ENCODE measurements at regions not wholly inside any gene's neighbourhood (a gene's known extent, or its start where the extent isn't known, plus 50 kb on each side); places are given as distances from the start of the nearest gene placed in this dataset.
"Not testable (repeated sequence)": the region's sequence is repeated elsewhere in the genome, so short reads cannot be mapped to it uniquely, and the experiment has no call there.

DNA sequence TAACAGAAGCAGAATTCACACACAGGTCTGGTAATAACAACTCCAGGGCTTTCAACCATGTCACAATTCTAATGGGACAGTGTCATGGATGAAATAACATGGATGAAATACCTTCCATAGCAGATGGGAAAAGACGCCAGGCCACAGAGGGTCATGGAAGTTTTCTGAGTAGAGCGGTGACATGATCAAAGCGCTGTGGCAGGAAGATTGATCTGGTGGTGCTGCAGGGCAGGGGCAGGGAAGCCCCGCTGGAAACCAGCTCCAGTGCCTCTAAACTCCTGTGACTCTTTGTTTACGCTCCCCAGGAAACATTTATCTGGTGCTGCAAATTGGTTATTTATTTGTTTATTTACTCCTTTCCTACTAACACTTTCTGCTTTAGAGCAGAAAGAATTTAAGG, 108.3 kb upstream of the HMGA2 start:
- no peaks in the 10 kb centered on the region for H3K36me3 ChIP-seq (ENCODE audit: control insufficient read depth, insufficient read depth, low read length)
- H3K9ac ChIP-seq (ENCODE audit: low read length): no peak overlapping the region
- peaks cover 16% of the 10 kb centered on the region; the same call in 1 of the 2 replicates for H3K4me1 ChIP-seq (ENCODE audit: control insufficient read depth, insufficient read depth, low read length)
- H3K27me3 ChIP-seq (ENCODE audit: control insufficient read depth, insufficient read depth, low read length): no peaks in the 10 kb centered on the region
- H3K27ac ChIP-seq (ENCODE audit: low read depth, low read length): no peak overlapping the region
- H3K4me3 ChIP-seq (ENCODE audit: low read depth, low read length): no peak overlapping the region
- no peaks in the 10 kb centered on the region for H3K9me3 ChIP-seq (ENCODE audit: control insufficient read depth, insufficient read depth, low read depth, low read length)

DNA sequence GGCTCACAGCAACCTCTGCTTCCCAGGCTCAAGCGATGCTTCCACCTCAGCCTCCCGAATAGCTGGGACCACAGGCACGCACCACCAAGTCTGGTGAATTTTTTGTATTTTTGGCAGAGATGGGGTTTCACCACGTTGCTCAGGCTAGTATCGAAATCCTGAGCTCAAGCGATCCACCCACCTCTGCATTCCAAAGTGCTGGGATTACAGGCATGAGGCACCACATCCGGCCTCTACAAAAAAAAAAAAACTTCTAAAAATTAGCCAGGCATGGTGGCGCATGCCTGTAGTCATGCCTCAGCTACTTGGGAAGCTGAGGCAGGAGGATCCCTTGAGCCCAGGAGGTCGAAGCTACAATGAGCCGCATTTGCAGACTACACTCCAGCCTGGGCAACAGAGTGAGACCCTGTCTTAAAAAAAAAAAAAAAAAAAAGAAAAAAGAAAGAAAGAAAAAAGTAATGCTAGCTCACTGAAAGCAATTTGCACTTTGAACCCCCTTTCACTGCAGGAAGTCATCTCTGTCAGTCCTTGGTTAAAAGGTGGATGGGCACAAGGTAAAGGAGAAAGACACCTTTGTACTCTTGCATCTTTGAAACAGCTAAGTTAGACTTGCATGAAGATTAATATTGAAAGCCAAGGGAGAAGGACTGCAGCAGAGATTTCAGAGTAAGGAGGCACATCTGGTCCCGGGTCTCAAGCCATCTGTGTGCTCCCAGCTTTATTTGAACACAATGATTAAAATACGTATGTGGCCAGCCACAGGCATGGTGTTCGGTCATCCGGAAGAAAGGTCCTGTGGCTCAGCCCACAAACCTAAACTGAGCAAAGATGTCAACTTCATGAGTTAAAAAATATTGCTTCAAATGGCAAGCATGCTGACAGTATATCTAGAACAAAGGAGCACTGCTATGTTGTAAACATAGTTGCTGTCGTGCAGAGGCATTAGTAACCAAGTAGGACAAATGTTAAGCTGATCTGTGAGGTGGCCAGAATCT, 103.8 kb upstream of the HMGA2 start:
- Histone ChIP-seq H3K9me3 (ENCODE audit: control insufficient read depth, insufficient read depth, low read depth, low read length) (no peaks in the 10 kb centered on the region), H3K4me1 (ENCODE audit: control insufficient read depth, insufficient read depth, low read length) (peaks cover 18% of the 10 kb centered on the region), H3K27me3 (ENCODE audit: control insufficient read depth, insufficient read depth, low read length) (no peaks in the 10 kb centered on the region), H3K36me3 (ENCODE audit: control insufficient read depth, insufficient read depth, low read length) (no peaks in the 10 kb centered on the region), H3K4me3 (ENCODE audit: low read depth, low read length) (no peak overlapping the region), H3K27ac (ENCODE audit: low read depth, low read length) (no peak overlapping the region), H3K9ac (ENCODE audit: low read length) (no peak overlapping the region)

DNA sequence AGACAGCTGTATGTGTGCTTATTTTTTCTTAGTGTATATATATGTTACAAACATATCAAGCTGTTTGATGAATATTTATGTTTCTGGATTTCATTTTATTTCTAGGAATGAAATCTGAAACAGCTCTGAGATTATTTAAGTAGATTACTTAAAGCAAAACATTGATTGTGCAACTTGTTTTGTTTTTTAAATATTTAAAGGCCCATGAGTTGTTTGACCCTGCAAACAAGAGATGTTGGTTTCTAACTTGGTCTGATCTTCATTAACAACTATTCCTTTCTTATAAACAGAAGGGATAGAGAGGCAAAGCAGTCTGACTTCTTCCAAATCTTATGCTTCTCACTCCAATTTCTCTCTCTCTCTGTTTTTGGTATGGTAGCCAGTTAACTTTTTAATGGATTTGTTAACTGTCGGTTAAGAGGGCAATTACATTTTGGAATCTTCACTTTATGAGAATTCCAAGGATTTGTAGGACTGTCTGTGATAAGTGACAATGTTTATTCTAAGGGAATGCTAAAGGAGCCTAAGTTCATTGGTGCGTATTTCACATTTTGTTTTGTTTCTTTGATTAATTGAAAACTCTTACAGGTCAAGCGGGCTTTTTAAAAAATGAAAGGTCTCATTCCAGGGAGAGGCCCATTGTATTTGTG, 102.6 kb upstream of the HMGA2 start:
- no peak overlapping the region for H3K27ac ChIP-seq (ENCODE audit: low read depth, low read length)
- H3K4me1 ChIP-seq (ENCODE audit: control insufficient read depth, insufficient read depth, low read length): peaks cover 8% of the 10 kb centered on the region
- no peak overlapping the region for H3K9ac ChIP-seq (ENCODE audit: low read length)
- no peaks in the 10 kb centered on the region for H3K27me3 ChIP-seq (ENCODE audit: control insufficient read depth, insufficient read depth, low read length)
- no peak overlapping the region for H3K4me3 ChIP-seq (ENCODE audit: low read depth, low read length)
- H3K36me3 ChIP-seq (ENCODE audit: control insufficient read depth, insufficient read depth, low read length): no peaks in the 10 kb centered on the region
- no peaks in the 10 kb centered on the region for H3K9me3 ChIP-seq (ENCODE audit: control insufficient read depth, insufficient read depth, low read depth, low read length)

DNA sequence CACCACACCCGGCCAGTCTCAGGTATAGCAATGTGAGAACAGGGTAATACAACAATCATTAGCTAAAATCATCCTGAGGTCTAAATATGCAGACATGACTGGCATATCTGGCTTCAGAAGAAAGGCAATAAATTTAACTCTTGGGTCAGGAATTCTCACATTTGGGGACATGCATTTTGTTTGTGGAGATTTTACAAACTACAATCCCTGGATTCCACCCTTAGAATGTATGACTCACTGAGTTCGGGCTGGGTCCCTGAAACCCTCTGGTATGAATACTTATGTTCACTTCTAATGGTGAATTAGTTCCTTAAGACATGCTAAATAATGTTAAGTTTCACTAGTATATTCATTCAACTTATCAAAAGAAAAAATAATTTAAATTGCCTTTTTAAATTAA, 98.9 kb upstream of the HMGA2 start:
- Histone ChIP-seq H3K4me3 (ENCODE audit: low read depth, low read length) (no peak overlapping the region), H3K9ac (ENCODE audit: low read length) (no peak overlapping the region), H3K27me3 (ENCODE audit: control insufficient read depth, insufficient read depth, low read length) (peaks cover 29% of the 10 kb centered on the region), H3K9me3 (ENCODE audit: control insufficient read depth, insufficient read depth, low read depth, low read length) (no peaks in the 10 kb centered on the region), H3K36me3 (ENCODE audit: control insufficient read depth, insufficient read depth, low read length) (no peaks in the 10 kb centered on the region), H3K4me1 (ENCODE audit: control insufficient read depth, insufficient read depth, low read length) (peaks cover 15% of the 10 kb centered on the region), H3K27ac (ENCODE audit: low read depth, low read length) (no peak overlapping the region)

DNA sequence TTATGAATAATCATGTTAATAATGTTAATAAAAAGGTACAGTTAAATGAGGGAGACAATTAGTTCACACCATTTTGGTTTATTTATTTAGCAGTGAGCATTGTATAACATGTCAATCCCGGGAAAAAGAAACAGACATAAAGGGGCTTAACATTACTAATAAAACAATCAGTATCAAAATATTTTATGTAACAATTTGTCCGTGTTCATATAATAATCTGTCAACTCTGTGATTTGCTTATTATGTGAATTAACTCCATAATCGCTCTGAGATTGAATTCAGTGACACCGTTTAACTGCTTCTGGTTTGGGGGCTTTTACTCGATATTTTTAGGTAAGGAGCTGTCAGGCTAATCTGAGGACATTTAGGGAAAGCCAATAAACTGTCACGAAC, 95.8 kb upstream of the HMGA2 start:
- no peaks in the 10 kb centered on the region for H3K36me3 ChIP-seq (ENCODE audit: control insufficient read depth, insufficient read depth, low read length)
- H3K4me1 ChIP-seq (ENCODE audit: control insufficient read depth, insufficient read depth, low read length): peaks cover 7% of the 10 kb centered on the region; the same call in 1 of the 2 replicates
- H3K9ac ChIP-seq (ENCODE audit: low read length): peak overlapping the region; percentile 56
- peak overlapping the region; percentile 63 for H3K4me3 ChIP-seq (ENCODE audit: low read depth, low read length)
- H3K27me3 ChIP-seq (ENCODE audit: control insufficient read depth, insufficient read depth, low read length): peaks cover 33% of the 10 kb centered on the region
- no peak overlapping the region for H3K27ac ChIP-seq (ENCODE audit: low read depth, low read length)
- H3K9me3 ChIP-seq (ENCODE audit: control insufficient read depth, insufficient read depth, low read depth, low read length): no peaks in the 10 kb centered on the region

DNA sequence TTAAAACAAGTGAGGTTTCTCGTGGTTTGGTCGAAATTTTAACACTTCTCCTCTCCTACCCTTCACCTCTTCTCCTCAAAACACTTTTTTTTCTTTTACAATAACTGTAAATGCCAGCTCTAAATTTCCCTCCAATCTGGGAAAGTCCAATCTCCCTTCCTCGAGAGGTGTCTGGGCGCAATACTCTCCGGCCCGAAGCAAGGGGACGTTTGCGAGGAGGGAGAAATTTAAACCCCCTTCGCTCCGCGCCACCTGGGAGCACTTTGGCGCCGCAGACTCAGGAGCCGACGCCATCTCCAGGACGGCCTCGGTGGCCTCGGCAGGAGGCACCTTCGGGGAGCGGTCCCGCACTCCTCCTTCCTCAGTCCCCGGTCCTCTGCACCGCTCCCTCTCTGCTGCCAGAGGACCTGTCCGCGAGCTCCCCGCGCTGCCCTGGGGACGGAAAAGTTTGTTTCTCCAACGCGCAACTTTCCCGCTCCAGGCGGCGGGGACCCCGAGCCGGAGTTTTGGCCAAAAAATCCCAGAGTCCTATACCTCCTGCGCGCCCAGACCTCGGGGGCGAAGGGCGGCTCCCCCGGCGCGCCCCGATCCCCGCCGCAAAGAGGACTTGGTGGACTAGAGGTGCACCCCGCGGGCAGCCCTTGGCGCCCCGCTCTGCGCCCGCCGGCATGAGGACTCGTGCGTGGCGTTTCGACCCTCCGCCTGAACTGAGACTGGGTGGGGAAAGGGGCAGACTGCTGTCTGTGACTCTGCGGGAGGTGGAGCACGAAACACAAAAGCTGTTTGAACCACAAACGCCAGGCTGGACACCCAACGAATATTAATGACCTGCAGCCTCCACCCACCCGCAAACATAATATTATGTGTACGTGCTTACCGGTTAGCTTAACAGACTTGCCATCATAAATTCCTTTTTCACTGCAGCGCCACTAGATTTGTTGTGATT, 95.2 kb upstream of the HMGA2 start:
- no peak overlapping the region; the same call in 1 of the 2 replicates for H3K27ac ChIP-seq (ENCODE audit: low read depth, low read length)
- no peaks in the 10 kb centered on the region for H3K9me3 ChIP-seq (ENCODE audit: control insufficient read depth, insufficient read depth, low read depth, low read length)
- H3K9ac ChIP-seq (ENCODE audit: low read length): peak overlapping the region; percentile 56
- H3K4me3 ChIP-seq (ENCODE audit: low read depth, low read length): peak overlapping the region; percentile 63
- H3K36me3 ChIP-seq (ENCODE audit: control insufficient read depth, insufficient read depth, low read length): no peaks in the 10 kb centered on the region
- H3K27me3 ChIP-seq (ENCODE audit: control insufficient read depth, insufficient read depth, low read length): peaks cover 33% of the 10 kb centered on the region
- peaks cover 7% of the 10 kb centered on the region; the same call in 1 of the 2 replicates for H3K4me1 ChIP-seq (ENCODE audit: control insufficient read depth, insufficient read depth, low read length)

DNA sequence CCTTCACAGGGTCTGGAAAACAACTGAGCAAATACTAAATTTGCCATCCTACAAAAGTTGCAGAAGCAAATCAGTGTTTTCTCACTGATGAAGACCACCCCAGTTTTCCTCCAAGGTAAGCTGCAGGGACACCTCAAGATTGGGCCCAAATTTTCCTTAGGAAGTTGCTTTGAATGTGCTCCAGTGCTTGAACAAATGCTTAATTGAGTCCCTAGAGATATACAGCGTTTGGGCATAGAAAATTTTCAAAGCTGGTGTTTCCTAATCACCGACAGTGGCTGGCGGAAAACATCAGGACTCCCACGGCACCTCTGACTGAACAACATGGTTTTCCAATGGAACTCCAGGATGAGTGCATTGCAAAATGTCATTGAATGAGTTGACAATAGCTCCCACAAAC, 92.5 kb upstream of the HMGA2 start:
- Histone ChIP-seq H3K4me3 (ENCODE audit: low read depth, low read length) (no peak overlapping the region), H3K4me1 (ENCODE audit: control insufficient read depth, insufficient read depth, low read length) (peaks cover 7% of the 10 kb centered on the region; the same call in 1 of the 2 replicates), H3K27me3 (ENCODE audit: control insufficient read depth, insufficient read depth, low read length) (peaks cover 33% of the 10 kb centered on the region), H3K27ac (ENCODE audit: low read depth, low read length) (no peak overlapping the region), H3K36me3 (ENCODE audit: control insufficient read depth, insufficient read depth, low read length) (no peaks in the 10 kb centered on the region), H3K9ac (ENCODE audit: low read length) (no peak overlapping the region), H3K9me3 (ENCODE audit: control insufficient read depth, insufficient read depth, low read depth, low read length) (no peaks in the 10 kb centered on the region)

DNA sequence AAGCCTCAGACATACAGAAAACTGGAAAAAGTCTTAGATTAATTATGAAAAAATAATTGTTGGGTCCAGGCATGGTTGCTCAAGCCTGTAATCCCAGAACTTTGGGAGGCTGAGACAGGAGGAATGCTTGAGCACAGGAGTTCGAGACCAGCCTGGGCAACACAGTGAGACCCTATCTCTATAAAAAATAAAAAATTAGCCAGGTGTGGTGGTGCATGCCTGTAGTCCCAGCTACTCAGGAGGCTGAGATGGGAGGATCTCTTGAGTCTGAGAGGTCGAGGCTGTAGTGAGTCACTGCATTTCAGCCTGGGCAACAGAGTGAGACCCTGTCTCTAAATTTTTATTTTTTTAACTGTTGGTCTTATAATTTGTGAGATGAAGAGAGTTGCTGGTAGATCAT, 90.6 kb upstream of the HMGA2 start:
- H3K27ac ChIP-seq (ENCODE audit: low read depth, low read length); H3K4me1 ChIP-seq (ENCODE audit: control insufficient read depth, insufficient read depth, low read length); H3K9me3 ChIP-seq (ENCODE audit: control insufficient read depth, insufficient read depth, low read depth, low read length); H3K4me3 ChIP-seq (ENCODE audit: low read depth, low read length); H3K9ac ChIP-seq (ENCODE audit: low read length); H3K36me3 ChIP-seq (ENCODE audit: control insufficient read depth, insufficient read depth, low read length): not testable (repeated sequence)
- peaks cover 22% of the 10 kb centered on the region for H3K27me3 ChIP-seq (ENCODE audit: control insufficient read depth, insufficient read depth, low read length)

DNA sequence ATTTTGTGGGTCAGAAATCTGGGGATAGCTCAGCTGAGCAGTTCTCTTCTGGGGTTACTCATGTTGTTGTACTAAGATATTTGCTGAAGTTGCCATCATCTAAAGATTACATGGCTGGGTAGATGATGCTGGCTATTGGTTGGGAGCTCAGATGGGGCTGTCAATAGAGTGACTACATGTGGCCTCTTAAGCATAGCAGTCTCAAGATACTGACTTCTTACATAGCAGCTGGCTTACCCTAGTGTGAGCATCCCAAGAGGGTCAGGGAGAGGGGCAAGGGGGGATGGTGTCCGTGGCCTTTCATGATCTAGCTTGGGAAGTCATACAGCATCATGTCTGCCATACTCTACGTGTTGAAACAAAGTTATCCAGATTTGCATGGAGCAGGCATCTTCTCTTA, 90.1 kb upstream of the HMGA2 start:
- no peak overlapping the region for H3K27ac ChIP-seq (ENCODE audit: low read depth, low read length)
- H3K9ac ChIP-seq (ENCODE audit: low read length): no peak overlapping the region
- peaks cover 6% of the 10 kb centered on the region; the same call in 1 of the 2 replicates for H3K4me1 ChIP-seq (ENCODE audit: control insufficient read depth, insufficient read depth, low read length)
- H3K4me3 ChIP-seq (ENCODE audit: low read depth, low read length): no peak overlapping the region
- H3K36me3 ChIP-seq (ENCODE audit: control insufficient read depth, insufficient read depth, low read length): no peaks in the 10 kb centered on the region
- no peaks in the 10 kb centered on the region for H3K9me3 ChIP-seq (ENCODE audit: control insufficient read depth, insufficient read depth, low read depth, low read length)
- peaks cover 16% of the 10 kb centered on the region for H3K27me3 ChIP-seq (ENCODE audit: control insufficient read depth, insufficient read depth, low read length)

DNA sequence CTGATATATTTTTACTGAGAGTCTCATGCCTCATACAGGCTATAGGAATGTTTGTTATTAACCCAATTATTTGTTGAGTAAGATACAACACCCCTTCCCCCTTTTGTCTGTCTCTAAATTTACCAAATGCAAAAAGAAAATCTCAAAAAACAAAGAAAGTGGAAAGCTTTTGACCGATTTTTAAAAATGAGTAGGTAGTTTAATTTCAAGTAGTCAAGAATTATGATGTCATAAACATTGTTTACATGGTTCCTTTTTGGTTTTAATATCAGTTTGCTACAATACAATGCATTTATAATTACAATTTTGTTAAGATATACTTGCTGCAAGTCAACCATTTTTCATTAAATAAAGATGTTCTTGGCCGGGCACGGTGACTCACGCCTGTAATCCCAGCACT, 84.7 kb upstream of the HMGA2 start:
- Histone ChIP-seq H3K27ac (ENCODE audit: low read depth, low read length) (no peak overlapping the region), H3K27me3 (ENCODE audit: control insufficient read depth, insufficient read depth, low read length) (no peaks in the 10 kb centered on the region), H3K9ac (ENCODE audit: low read length) (no peak overlapping the region), H3K4me3 (ENCODE audit: low read depth, low read length) (no peak overlapping the region), H3K36me3 (ENCODE audit: control insufficient read depth, insufficient read depth, low read length) (no peaks in the 10 kb centered on the region), H3K9me3 (ENCODE audit: control insufficient read depth, insufficient read depth, low read depth, low read length) (no peaks in the 10 kb centered on the region), H3K4me1 (ENCODE audit: control insufficient read depth, insufficient read depth, low read length) (peaks cover 22% of the 10 kb centered on the region)
